H9 (cell line): ENCODE measurements at regions not wholly inside any gene's neighbourhood (a gene's known extent, or its start where the extent isn't known, plus 50 kb on each side); places are given as distances from the start of the nearest gene placed in this dataset.

Experiments used
- DNase-seq: peaks from one replicate; pipeline ENCODE4 v3.0.0-alpha.2; 2017
- H2AFZ ChIP-seq: one replicate; pipeline ENCODE4 v1.6.1; 2013; ENCODE audit warnings: mild to moderate bottlenecking, low read length, control low read depth, moderate library complexity
- H2AK5ac ChIP-seq: 2 replicates; pipeline ENCODE4 v1.6.1; 2013; ENCODE audit warnings: low read length, control low read depth, mixed read lengths; ENCODE audit not compliant: insufficient read length
- H2BK120ac ChIP-seq: one replicate; pipeline ENCODE4 v1.6.1; 2013; ENCODE audit warnings: low read depth, mild to moderate bottlenecking, low read length, control low read depth, inconsistent platforms; ENCODE audit not compliant: poor library complexity, severe bottlenecking
- H2BK12ac ChIP-seq: 2 replicates; pipeline ENCODE4 v1.6.1; 2013; ENCODE audit warnings: low read length, control low read depth, mixed read lengths, low read depth; ENCODE audit not compliant: insufficient read length
- H2BK15ac ChIP-seq: 2 replicates; pipeline ENCODE4 v1.6.1; 2013; ENCODE audit warnings: low read depth, low read length, control low read depth
- H2BK20ac ChIP-seq: one replicate; pipeline ENCODE4 v1.6.1; 2013; ENCODE audit warnings: low read depth, mild to moderate bottlenecking, low read length, control low read depth, inconsistent platforms; ENCODE audit not compliant: poor library complexity, severe bottlenecking
- H2BK5ac ChIP-seq: 2 replicates; pipeline ENCODE4 v1.6.1; 2013; ENCODE audit warnings: low read length, control low read depth, mixed read lengths; ENCODE audit not compliant: insufficient read length
- H3K14ac ChIP-seq: 2 replicates; pipeline ENCODE4 v1.6.1; 2013; ENCODE audit warnings: low read length, control low read depth; ENCODE audit not compliant: insufficient read depth
- H3K18ac ChIP-seq: 2 replicates; pipeline ENCODE4 v1.6.1; 2013; ENCODE audit warnings: low read depth, mild to moderate bottlenecking, mixed read lengths, low read length, control low read depth; ENCODE audit not compliant: insufficient read length
- H3K23ac ChIP-seq: 2 replicates; pipeline ENCODE4 v1.6.1; 2013; ENCODE audit warnings: low read length, control low read depth, mixed read lengths, low read depth; ENCODE audit not compliant: insufficient read length
- H3K23me2 ChIP-seq: 2 replicates; pipeline ENCODE4 v1.6.1; 2013; ENCODE audit warnings: low read depth, mild to moderate bottlenecking, mixed read lengths, low read length, control low read depth; ENCODE audit not compliant: insufficient read length, poor library complexity, severe bottlenecking
- H3K27ac ChIP-seq: 2 replicates; pipeline ENCODE4 v1.5.1; 2013; ENCODE audit warnings: low read length, control low read depth, mixed read lengths, low read depth; ENCODE audit not compliant: insufficient read length
- H3K27me3 ChIP-seq: 2 replicates; pipeline ENCODE4 v1.6.1; 2013; ENCODE audit warnings: low read length, control low read depth, inconsistent platforms; ENCODE audit not compliant: insufficient read depth
- H3K4ac ChIP-seq: 2 replicates; pipeline ENCODE4 v1.6.1; 2013; ENCODE audit warnings: low read depth, mild to moderate bottlenecking, control low read depth, inconsistent platforms, low read length, moderate library complexity
- H3K4me1 ChIP-seq: 2 replicates; pipeline ENCODE4 v1.6.1; 2013; ENCODE audit warnings: low read length, control low read depth, inconsistent platforms; ENCODE audit not compliant: insufficient read depth
- H3K4me2 ChIP-seq: 2 replicates; pipeline ENCODE4 v1.6.1; 2013; ENCODE audit warnings: low read length, control low read depth, mixed read lengths; ENCODE audit not compliant: insufficient read length, insufficient read depth
- H3K56ac ChIP-seq: 2 replicates; pipeline ENCODE4 v1.6.1; 2013; ENCODE audit warnings: low read depth, mild to moderate bottlenecking, mixed read lengths, low read length, control low read depth; ENCODE audit not compliant: insufficient read length
- H3K79me1 ChIP-seq: 2 replicates; pipeline ENCODE4 v1.6.1; 2013; ENCODE audit warnings: low read depth, mild to moderate bottlenecking, moderate library complexity, low read length, control low read depth, inconsistent platforms; ENCODE audit not compliant: insufficient read depth, poor library complexity, severe bottlenecking
- H3K79me2 ChIP-seq: 2 replicates; pipeline ENCODE4 v1.6.1; 2013; ENCODE audit warnings: low read length, control low read depth, inconsistent platforms; ENCODE audit not compliant: insufficient read depth
- H3K9ac ChIP-seq: 2 replicates; pipeline ENCODE4 v1.6.1; 2013; ENCODE audit warnings: low read length, control low read depth, mixed read lengths; ENCODE audit not compliant: insufficient read length; ENCODE audit errors: extremely low read depth
- H3K9me3 ChIP-seq: one replicate; pipeline ENCODE4 v1.6.1; 2013; ENCODE audit warnings: low read depth, low read length, inconsistent platforms; ENCODE audit not compliant: control insufficient read depth
- H3T11ph ChIP-seq: one replicate; pipeline ENCODE4 v1.6.1; 2013; ENCODE audit warnings: mild to moderate bottlenecking, low read length, control low read depth, inconsistent platforms
- H4K20me1 ChIP-seq: one replicate; pipeline ENCODE4 v1.6.1; 2013; ENCODE audit not compliant: control insufficient read depth, insufficient read length, insufficient read depth
- H4K5ac ChIP-seq: 2 replicates; pipeline ENCODE4 v1.6.1; 2013; ENCODE audit warnings: low read depth, mild to moderate bottlenecking, mixed read lengths, low read length, control low read depth; ENCODE audit not compliant: insufficient read length
- H4K8ac ChIP-seq: replicated peaks from 2 replicates; pipeline ENCODE4 v1.6.1; 2013; ENCODE audit warnings: low read length, control low read depth, mixed read lengths, low read depth; ENCODE audit not compliant: insufficient read length
- H4K91ac ChIP-seq: 2 replicates; pipeline ENCODE4 v1.6.1; 2013; ENCODE audit warnings: low read depth, mild to moderate bottlenecking, moderate library complexity, mixed read lengths, low read length, control low read depth; ENCODE audit not compliant: insufficient read length
- H3K27ac Mint-ChIP-seq, 3 experiments: 2 replicates in 2 of 3; 3 replicates in 1 of 3; pipeline ENCODE4 v1.8.0; 2020 to 2021; ENCODE audit warnings: mixed read lengths in 3 of 3, mild to moderate bottlenecking in 1 of 3, moderate library complexity in 1 of 3
- H3K27me3 Mint-ChIP-seq: 2 replicates; pipeline ENCODE4 v1.8.0; 2021; ENCODE audit warnings: low read depth, mild to moderate bottlenecking, moderate library complexity, mixed read lengths
- H3K36me3 Mint-ChIP-seq, 3 experiments: 2 replicates in 2 of 3; 3 replicates in 1 of 3; pipeline ENCODE4 v1.8.0; 2020 to 2021; ENCODE audit warnings: low read depth in 3 of 3, mixed read lengths in 3 of 3; ENCODE audit not compliant: insufficient read depth in 1 of 3
- H3K4me1 Mint-ChIP-seq, 2 experiments: 2 replicates each; pipeline ENCODE4 v1.8.0; 2020; ENCODE audit warnings: mixed read lengths in 2 of 2
- H3K4me3 Mint-ChIP-seq, 2 experiments: 2 replicates in 1 of 2; 3 replicates in 1 of 2; pipeline ENCODE4 v1.8.0; 2020 to 2021; ENCODE audit warnings: mild to moderate bottlenecking in 2 of 2, mixed read lengths in 2 of 2, moderate library complexity in 1 of 2
- H3K9me3 Mint-ChIP-seq, 2 experiments: 2 replicates in 1 of 2; 3 replicates in 1 of 2; pipeline ENCODE4 v1.8.0; 2020; ENCODE audit warnings: mild to moderate bottlenecking in 2 of 2, mixed read lengths in 2 of 2, moderate library complexity in 1 of 2
- WGBS: extraction: QIAGEN DNeasy Blood & Tissue Kit; methylation state at CpG from one replicate; pipeline ENCODE4 v1.1.7; 2013; ENCODE audit warnings: missing lambda C conversion rate, low lambda C conversion rate, mixed read lengths; ENCODE audit not compliant: insufficient read length; ENCODE audit errors: extremely low coverage; 5-methylcytosine and 5-hydroxymethylcytosine counted together
- TF ChIP-seq, protein P1 (sequence below): fragments of 200-600 bp; sonication (generic); conservative IDR thresholded peaks from 3 replicates; pipeline ENCODE4 v1.8.0; 2021; ENCODE audit warnings: antibody characterized with exemption, mild to moderate bottlenecking

DNA sequence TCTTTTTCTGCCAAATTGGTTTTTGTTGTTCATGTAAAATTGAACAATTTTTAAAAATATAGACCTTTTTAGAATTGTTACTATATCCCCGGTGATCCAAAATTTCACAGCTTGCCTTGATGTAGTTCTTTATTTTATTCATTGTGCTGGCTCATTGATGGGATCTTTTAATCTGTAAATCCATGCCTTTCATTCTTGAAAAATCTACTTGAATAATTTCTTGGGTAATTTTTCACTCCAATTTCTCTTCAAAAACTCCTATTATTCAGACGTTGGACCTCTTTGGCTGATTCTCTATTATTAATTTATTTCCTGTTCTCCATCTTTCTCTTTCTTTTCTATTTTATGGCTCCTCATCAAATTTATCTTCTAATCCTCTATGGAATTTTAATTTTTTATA, 476.1 kb upstream of the CITED2 start:
- Histone ChIP-seq H3K79me1 (no peaks in the 10 kb centered on the region), H3K14ac (no peak overlapping the region), H3K27me3 (no peaks in the 10 kb centered on the region), H3K4me2 (no peak overlapping the region), H3T11ph (no peak overlapping the region), H2BK15ac (no peak overlapping the region), H4K8ac (no peak overlapping the region), H3K9ac (no peak overlapping the region), H4K5ac (no peak overlapping the region), H3K23me2 (no peaks in the 10 kb centered on the region), H3K18ac (no peak overlapping the region), H3K23ac (no peak overlapping the region), H3K4ac (no peak overlapping the region), H2BK20ac (no peak overlapping the region), H2AK5ac (no peak overlapping the region), H3K9me3 (no peaks in the 10 kb centered on the region), H2BK120ac (no peak overlapping the region), H4K20me1 (no peaks in the 10 kb centered on the region), H3K79me2 (no peaks in the 10 kb centered on the region), H3K27ac (no peak overlapping the region), H2BK12ac (no peak overlapping the region), H3K56ac (no peak overlapping the region), H2AFZ (no peak overlapping the region), H2BK5ac (no peak overlapping the region), H3K4me1 (no peaks in the 10 kb centered on the region), H4K91ac (no peak overlapping the region)
- DNase-seq: no peak
- H3K9me3 Mint-ChIP-seq: peaks cover 3 to 7% of the 10 kb centered on the region in 2 experiments; a peak in 3 of 5 replicates
- H3K4me1 Mint-ChIP-seq: peaks cover 17 to 18% of the 10 kb centered on the region in 2 experiments
- no peak overlapping the region for H3K27ac Mint-ChIP-seq
- TF ChIP-seq, protein P1, sequence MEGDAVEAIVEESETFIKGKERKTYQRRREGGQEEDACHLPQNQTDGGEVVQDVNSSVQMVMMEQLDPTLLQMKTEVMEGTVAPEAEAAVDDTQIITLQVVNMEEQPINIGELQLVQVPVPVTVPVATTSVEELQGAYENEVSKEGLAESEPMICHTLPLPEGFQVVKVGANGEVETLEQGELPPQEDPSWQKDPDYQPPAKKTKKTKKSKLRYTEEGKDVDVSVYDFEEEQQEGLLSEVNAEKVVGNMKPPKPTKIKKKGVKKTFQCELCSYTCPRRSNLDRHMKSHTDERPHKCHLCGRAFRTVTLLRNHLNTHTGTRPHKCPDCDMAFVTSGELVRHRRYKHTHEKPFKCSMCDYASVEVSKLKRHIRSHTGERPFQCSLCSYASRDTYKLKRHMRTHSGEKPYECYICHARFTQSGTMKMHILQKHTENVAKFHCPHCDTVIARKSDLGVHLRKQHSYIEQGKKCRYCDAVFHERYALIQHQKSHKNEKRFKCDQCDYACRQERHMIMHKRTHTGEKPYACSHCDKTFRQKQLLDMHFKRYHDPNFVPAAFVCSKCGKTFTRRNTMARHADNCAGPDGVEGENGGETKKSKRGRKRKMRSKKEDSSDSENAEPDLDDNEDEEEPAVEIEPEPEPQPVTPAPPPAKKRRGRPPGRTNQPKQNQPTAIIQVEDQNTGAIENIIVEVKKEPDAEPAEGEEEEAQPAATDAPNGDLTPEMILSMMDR: no peak
- WGBS: no CpG with 5 or more reads among the region's 2 CpGs
- no peak overlapping the region for H3K4me3 Mint-ChIP-seq
- no peaks in the 10 kb centered on the region for H3K27me3 Mint-ChIP-seq
- peaks cover 0 to 14% (median 0%) of the 10 kb centered on the region in 3 experiments; a peak in 2 of 7 replicates for H3K36me3 Mint-ChIP-seq
